Hematopoietic multipotent progenitor cell treated with erythropoietin and hydrocortisone succinate and interleukin-3 and kit ligand, for 8 days (in vitro differentiated cells): ENCODE measurements at regions not wholly inside any gene's neighbourhood (a gene's known extent, or its start where the extent isn't known, plus 50 kb on each side); places are given as distances from the start of the nearest gene placed in this dataset.
"Not testable (repeated sequence)": the region's sequence is repeated elsewhere in the genome, so short reads cannot be mapped to it uniquely, and the experiment has no call there.

Experiments
- DNase-seq: peaks from one replicate; pipeline ENCODE4 v3.0.0-alpha.2; 2015

DNA sequence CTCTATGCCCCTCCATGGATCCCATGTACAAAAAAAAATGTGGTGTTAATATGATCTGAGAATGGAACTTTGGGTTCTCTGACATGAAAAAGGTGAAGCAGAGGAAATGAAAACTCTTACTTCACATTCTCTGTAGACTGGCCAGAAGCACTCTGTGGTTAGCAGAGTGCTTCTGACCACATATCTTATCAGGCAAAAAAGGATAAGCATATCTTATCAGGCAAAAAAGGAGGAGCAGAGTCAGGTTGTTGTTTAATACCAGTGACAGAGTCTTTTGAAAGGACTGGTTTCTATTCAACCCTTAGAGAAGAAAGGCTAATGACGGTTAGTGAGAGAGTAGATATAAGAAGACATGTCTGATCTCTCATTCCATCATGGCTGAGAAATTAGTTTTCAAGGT is 1404.8 kb downstream of the SLITRK1 start:
- DNase-seq, result peak; percentile 30

- DNase-seq, result no peak
These were observed 1414.6 kb downstream of the SLITRK1 start for GRCh38 chr13:82467626-82468025.

GRCh38 chr13:82459575-82459974 is 1422.7 kb downstream of the SLITRK1 start:
- DNase-seq, result not testable (repeated sequence)

DNA sequence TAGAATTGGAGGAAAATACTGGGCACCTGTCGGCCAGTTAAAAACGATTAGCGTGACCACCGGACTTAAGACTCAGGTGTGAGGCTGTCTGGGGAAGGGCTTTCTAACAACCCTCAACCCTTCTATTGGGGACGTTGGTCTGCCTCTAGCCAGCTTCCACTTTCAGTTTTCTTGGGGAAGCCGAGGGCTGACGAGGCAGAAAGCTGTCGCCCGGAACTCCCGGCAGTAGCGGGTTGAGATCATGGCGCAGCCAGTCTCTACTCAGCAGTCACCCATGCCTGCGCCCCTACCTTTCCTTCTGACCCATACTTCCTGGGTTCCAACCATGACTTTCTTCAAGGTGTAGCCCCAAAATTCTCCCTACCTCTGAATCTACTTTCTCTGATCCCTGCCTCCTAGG is 1424.1 kb downstream of the SLITRK1 start:
- no peak for DNase-seq

GRCh38 chr13:82457548-82457947 is 1424.7 kb downstream of the SLITRK1 start:
- not testable (repeated sequence) for DNase-seq

DNA sequence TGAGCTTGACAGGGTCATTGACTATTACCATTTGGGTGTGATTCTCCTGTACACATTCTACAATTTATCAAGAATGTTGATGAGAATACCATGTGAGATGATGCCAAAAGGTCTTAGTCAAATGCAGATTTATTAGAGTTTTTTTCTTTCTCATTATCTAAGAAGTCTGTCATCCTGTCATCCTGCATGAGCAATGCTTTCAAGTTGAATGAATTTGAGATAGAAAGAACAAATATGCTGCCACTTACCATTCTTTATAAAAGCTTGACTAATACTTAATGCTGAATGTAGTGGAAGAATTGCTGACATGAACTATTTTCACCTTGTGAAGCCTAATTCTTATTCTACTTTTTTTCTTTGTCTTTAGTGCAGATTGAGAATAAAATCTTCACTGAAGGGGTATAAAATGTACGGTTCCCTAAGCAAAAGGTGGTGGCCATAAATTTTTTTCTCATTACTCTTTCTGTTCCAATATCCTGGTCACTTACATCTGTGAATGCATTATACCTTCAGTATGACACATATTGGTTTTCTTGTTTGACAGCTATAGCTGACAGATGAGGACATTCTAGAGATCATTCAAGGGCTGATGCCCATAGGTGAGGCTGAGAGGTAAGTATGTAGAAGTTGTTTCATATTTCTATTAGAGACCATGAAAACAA is 1434.7 kb downstream of the SLITRK1 start:
- DNase-seq, result no peak

DNA sequence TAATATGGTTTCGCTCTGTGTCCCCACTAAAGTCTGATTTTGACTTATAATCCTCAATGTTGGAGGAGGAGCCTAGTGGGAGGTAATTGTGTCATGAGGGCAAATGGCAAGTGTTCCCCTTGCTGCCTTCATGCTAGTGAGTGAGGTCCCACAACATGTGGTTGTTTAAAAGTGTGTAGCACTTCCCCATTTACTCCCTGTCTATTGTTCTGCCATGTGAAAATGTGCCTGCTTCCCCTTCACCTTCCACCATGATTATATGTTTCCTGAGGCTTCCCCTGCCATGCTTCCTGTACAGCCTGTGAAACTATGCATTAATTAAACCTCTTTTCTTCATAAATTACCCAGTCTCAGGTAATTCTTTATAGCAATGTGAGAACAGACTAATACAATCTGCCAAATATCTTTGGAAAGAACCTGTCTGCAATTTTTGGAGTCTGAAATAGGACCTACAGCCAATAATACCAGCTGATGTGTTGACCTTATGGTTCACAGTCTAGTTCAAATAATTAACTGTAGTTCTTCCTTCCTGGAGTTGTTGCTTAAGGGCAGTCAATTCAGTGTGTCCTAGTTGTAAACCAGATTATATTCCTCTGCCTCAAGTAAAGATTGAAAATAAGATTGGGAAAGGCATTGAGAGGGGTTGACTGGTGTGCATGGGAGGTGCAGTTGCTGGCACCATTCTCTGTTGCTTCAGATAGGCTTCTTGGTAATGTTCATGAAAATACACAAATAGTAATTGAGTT is 1442.9 kb downstream of the SLITRK1 start:
- no peak for DNase-seq

GRCh38 chr13:82438320-82438719 is 1444.0 kb downstream of the SLITRK1 start:
- DNase-seq, result no peak

GRCh38 chr13:82436099-82436585 is 1446.1 kb downstream of the SLITRK1 start:
- DNase-seq, result no peak

- DNase-seq, result no peak
These were observed 1449.3 kb downstream of the SLITRK1 start for GRCh38 chr13:82432949-82433348.

GRCh38 chr13:82412749-82413148 is 1469.5 kb downstream of the SLITRK1 start:
- no peak for DNase-seq

DNA sequence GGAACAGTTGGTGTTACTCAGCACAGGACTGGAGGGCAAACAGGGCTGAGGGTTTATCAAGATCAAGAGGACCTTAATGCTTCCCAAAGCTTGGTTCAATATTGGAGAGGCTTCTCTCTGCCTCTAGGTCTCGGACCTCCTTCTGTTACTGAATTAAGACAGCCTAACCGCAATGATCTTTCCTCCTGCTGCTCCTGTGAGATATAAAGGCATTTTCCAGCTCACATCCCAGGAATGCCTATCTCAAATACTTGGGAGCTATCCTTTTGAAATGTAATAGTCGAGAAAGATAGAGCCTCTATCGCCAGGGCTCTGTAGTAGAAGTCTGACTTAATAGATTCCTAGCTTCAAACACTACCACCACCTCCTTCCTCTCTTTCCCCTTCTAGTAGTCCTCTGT is 1475.0 kb downstream of the SLITRK1 start:
- DNase-seq, result no peak

GRCh38 chr13:82374719-82375118 is 1507.6 kb downstream of the SLITRK1 start:
- DNase-seq, result no peak

GRCh38 chr13:82370316-82370715 is 1512.0 kb downstream of the SLITRK1 start:
- no peak for DNase-seq

- DNase-seq, result no peak
These were observed 1517.7 kb downstream of the SLITRK1 start for GRCh38 chr13:82364525-82364924.

GRCh38 chr13:82358284-82358683 is 1524.0 kb downstream of the SLITRK1 start:
- no peak for DNase-seq

- peak; percentile 11 for DNase-seq
These were observed 1525.4 kb downstream of the SLITRK1 start for GRCh38 chr13:82356667-82357410.

GRCh38 chr13:82344867-82345266 is 1537.4 kb downstream of the SLITRK1 start:
- DNase-seq, result no peak

- DNase-seq, result no peak
These were observed 1541.2 kb downstream of the SLITRK1 start for GRCh38 chr13:82341116-82341515.

DNA sequence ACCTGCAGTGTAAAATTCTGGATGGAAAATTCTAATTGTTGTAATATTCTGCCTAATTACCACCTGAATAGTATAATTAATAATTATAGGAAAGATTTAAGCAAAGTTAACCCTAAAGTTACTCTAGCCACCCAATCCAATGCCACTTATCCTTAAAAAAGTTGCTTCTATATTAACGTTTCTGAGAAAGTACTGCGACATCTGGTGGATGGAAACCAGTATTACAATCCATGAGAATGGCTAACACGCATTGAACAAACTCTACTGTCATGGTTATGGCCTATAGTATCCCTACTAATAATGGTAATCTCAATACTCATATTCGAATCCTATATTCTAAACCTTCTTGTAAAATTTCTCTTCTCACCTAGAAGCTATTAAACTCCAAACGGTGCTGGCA is 1551.8 kb downstream of the SLITRK1 start:
- peak; percentile 37 for DNase-seq

DNA sequence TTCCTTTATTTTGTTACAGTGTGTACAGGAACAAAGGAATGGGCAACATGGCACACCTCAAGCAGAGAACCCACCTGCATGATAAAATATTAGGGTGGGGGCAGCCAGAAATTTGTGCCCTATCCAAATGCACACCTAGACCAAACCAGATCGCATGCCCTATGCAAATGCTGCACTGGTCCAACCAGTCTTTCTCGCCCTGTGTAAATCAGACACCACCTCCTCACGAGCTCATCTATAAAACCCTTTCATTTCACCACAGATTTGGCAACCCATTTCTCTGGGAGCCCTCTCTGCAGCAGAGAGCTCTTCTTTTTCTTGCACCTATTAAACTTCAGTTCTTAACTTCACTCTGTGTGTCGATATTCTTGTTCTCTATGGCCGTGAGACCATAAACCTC is 1559.2 kb downstream of the SLITRK1 start:
- no peak for DNase-seq

DNA sequence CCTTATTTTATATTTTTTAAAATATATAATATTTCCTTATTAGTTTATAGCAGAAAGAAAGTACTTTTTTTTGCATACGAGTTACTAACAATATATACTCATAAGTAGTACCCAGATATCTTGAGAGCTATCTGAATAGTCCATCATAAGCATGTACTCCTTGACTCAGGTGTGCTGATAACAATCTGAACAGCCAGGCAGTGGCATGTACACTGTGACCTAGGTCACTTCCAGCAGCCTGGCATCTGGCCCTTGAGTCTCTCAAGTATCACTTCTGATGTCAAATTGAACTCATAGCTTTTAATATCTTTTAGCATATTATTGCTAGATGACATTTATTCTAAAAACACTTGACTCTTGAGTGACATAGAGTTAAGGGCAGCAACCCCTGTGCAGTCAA is 1576.7 kb downstream of the SLITRK1 start:
- no peak for DNase-seq

GRCh38 chr13:82298106-82298505 is 1584.2 kb downstream of the SLITRK1 start:
- no peak for DNase-seq

GRCh38 chr13:82294226-82294625 is 1588.0 kb downstream of the SLITRK1 start:
- no peak for DNase-seq
